SH-SY5Y (cell line): ENCODE measurements at regions not wholly inside any gene's neighbourhood (a gene's known extent, or its start where the extent isn't known, plus 50 kb on each side); places are given as distances from the start of the nearest gene placed in this dataset.

Experiments used
- GATA2 ChIP-seq: IDR thresholded peaks from 2 replicates; pipeline ENCODE4 v1.6.1; 2011; ENCODE audit warnings: mild to moderate bottlenecking, low read depth, low read length
- GATA3 ChIP-seq: IDR thresholded peaks from 2 replicates; pipeline ENCODE4 v1.6.1; 2011; ENCODE audit warnings: low read depth, mild to moderate bottlenecking, low read length, moderate library complexity

GRCh38 chr18:78720456-78721237, 259.0 kb upstream of the SALL3 start:
- no peak for TF ChIP-seq GATA2
- no peak for TF ChIP-seq GATA3

- no peak for TF ChIP-seq GATA2
- no peak for TF ChIP-seq GATA3
These were observed 258.3 kb upstream of the SALL3 start for GRCh38 chr18:78721238-78721875.

GRCh38 chr18:78721981-78722380, 257.6 kb upstream of the SALL3 start:
- TF ChIP-seq GATA2: no peak
- no peak for TF ChIP-seq GATA3

- no peak for TF ChIP-seq GATA2
- TF ChIP-seq GATA3: no peak
These were observed 257.2 kb upstream of the SALL3 start for GRCh38 chr18:78722386-78722785.

- TF ChIP-seq GATA3 (no peak), GATA2 (no peak)
These were observed 256.5 kb upstream of the SALL3 start for GRCh38 chr18:78722929-78723710.

GRCh38 chr18:78724214-78724914, 255.3 kb upstream of the SALL3 start:
- no peak for TF ChIP-seq GATA2
- no peak for TF ChIP-seq GATA3

- TF ChIP-seq GATA3 (no peak), GATA2 (no peak)
These were observed 254.2 kb upstream of the SALL3 start for GRCh38 chr18:78725426-78725825.

- no peak for TF ChIP-seq GATA2
- no peak for TF ChIP-seq GATA3
These were observed 253.1 kb upstream of the SALL3 start for GRCh38 chr18:78726326-78727056.

GRCh38 chr18:78727057-78727739, 252.4 kb upstream of the SALL3 start:
- TF ChIP-seq GATA2 (no peak), GATA3 (no peak)

- TF ChIP-seq GATA3: no peak
- no peak for TF ChIP-seq GATA2
These were observed 251.5 kb upstream of the SALL3 start for GRCh38 chr18:78727877-78728783.

GRCh38 chr18:78728784-78729467, 250.7 kb upstream of the SALL3 start:
- no peak for TF ChIP-seq GATA2
- TF ChIP-seq GATA3: no peak

GRCh38 chr18:78730546-78730945, 249.1 kb upstream of the SALL3 start:
- no peak for TF ChIP-seq GATA3
- no peak for TF ChIP-seq GATA2
